GM21515 (cell line): ENCODE measurements at regions not wholly inside any gene's neighbourhood (a gene's known extent, or its start where the extent isn't known, plus 50 kb on each side); places are given as distances from the start of the nearest gene placed in this dataset.
A peak's percentile ranks its signal among the peaks of the same experiment; 100 is the strongest.

Experiments used
- ATAC-seq: cut with Tn5 transposase; IDR thresholded peaks from one replicate; pipeline ENCODE4 v1.9.1; 2021; ENCODE audit not compliant: unreplicated experiment

DNA sequence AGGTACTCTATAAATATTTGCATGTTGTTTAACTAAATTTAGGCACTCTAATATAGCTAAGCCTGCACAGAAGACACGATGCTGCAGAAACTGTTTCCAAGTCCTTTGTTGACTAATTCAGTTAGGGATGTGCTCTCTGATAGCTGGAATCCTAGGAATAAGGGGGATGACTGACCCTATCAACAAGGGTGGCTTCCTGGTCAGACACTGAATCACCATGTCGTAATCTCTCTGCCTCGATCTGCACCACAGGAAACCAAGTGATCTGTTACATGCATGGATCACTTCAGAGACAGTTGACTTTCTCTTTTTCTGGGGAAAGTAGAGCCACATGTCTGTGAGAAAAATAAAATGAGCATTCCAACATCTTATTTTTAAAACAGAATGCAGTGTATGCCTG, 169.1 kb downstream of the GUCY2F start:
- ATAC-seq = no peak

DNA sequence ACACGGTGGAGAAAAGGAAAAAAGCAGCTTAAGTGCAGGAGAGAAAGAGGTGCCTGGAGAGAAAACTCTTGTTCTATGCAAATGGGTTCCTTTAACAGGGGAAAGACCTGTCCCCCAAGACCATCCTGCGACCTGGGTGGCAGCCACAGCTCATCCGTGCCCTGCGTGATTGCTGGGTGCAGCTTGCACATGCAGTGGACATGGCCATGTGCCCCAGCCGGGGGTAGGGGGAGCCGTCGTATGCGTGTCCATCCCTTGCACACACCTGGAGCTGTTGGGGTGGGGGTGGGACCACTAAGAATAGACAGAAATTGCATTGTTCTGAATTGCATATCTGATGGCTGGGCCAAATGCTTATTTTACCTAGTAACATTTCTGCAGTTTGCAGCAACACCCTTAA, 171.9 kb downstream of the GUCY2F start:
- ATAC-seq = no peak

DNA sequence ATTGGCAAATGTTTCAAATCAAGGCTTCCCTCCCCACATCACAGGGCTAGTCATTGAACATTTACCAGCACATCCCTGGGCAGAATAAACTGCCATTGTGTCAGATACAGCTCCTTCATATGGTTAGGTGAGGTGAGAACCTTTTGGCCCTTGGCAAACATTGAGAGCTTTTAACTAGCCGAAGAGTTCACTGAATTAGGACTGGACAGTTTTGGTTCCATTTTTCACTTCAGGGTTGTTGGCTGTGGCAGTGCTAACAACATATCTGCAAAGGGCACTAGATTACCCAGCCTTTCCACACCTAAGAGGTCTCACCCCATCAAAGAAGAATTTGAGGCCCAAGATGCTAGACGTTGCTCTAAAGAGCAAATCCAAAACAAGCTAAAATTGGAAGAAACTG, 180.7 kb downstream of the GUCY2F start:
- no peak for ATAC-seq

DNA sequence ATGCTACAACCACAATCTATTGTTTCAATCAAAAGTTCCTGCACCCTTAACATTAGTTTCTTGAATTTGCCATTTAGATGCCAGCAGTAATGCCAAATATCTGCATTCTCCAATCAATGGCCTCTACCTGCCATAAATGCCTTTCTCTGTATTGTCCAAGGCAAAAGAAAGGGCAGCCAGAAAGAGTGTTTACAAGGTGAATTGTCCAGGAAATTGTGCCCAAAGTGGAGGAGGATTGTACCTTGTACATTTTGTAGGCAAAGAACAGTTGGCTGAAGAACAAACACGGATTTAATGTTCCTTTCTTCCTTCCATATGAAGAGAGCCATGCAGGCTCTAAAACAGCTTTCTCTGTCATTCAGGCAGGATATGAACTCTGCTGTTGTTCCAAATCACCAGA, 181.5 kb downstream of the GUCY2F start:
- ATAC-seq = no peak

DNA sequence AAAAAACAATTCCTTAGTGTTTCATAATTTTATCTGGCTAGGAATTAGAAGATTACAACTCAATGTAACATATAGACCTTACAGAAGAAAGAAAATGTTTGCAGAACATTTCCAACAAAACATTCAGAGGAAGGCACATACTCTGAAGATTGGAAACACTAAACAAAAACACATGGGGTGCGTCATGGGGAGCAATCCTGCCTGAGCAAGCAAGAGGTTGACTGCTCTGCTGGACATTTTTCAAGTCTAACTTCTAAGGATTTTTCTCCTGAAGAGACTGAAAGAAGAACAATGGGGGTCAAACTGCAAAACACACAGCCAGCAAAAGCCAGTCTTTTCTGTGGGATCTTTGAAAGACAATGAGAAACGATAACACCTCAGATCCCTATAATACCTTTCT, 182.8 kb downstream of the GUCY2F start:
- ATAC-seq = no peak

DNA sequence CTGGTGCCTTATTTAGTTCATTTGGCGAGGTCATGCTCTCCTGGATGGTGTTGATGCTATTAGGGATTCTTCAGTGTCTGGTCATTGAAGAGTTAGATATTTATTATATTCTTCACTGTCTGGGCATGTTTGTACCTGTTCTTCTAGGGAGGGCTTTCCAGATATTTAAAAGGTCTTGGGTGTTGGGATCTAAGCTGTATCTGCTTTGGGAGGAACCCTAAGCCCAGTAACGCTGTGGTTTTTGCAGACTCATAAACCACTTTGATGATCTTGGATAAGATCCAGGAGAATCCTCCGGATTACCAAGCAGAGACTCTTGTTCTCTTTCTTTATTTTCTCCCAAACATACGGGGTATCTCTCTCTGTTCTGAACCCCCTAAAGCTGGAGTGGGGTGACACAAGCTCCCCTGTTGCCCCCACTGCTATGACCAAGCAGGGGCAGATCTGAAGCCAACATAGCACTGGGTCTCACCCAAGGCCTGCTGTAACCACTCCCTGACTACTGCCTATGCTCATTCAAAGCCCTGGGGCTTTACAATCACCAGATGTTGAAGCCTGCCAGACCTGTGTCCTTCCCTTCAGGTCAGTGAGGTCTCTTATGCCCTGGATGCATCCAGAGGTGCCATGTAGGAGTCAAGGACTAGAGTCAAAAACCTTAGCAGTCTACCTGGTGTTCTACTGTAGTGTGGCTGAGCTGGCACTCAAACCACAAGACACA, 187.6 kb downstream of the GUCY2F start:
- no peak for ATAC-seq

DNA sequence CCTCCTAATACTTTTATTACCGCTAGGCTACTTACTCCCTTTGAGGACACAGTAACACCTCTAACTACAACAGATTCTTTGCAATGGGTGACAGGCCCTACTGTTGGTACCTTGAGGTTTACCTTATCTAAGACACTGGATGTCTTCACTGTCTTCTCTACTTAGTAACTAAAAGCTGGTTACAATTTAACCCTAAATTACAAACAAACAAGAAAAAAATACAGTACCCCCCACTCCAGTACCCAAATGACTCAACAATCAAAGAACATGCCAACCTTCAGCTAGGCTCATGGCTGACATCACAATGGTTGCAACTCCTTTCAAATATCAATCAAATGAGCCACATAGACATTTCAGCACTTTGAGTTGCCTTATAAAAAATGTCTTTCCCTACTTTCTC, 198.0 kb downstream of the GUCY2F start:
- no peak for ATAC-seq

DNA sequence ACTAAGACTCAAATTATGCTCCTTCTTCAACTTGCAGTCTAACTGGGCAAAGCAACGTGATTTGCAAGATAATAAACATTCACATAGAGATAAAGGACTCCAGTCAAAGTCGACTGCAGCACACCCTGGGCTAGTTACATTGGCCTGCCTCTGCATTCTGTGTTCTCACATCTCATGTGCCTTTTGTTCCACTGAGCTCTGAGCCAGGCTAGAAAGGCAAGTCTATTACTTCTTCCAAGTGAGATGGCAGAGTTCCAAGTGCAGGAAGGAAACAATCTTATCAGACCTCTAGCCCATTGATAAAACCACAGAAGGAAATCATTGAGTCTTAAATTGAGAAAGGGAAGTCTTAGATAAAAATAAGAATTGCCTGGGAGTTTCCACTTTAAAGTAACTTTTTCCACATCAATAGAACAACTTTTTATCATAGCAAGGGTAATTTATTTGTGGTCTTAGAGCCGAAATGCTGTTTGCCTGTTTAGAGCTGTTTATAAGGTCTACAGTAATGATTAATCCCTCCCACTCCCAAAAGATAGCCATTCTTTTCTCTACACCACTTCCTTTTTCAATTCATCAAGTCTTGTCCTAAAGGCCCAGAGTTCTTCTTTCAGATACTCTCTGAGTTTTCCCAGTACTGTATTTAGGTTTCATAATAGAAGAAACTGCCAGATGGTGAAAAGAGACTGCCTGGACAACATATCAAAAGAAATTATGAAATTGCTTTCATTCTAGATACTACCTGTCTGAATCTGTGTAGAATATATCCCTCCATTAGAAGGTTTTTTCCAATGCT, 200.2 kb downstream of the GUCY2F start:
- ATAC-seq = peak; percentile 89

DNA sequence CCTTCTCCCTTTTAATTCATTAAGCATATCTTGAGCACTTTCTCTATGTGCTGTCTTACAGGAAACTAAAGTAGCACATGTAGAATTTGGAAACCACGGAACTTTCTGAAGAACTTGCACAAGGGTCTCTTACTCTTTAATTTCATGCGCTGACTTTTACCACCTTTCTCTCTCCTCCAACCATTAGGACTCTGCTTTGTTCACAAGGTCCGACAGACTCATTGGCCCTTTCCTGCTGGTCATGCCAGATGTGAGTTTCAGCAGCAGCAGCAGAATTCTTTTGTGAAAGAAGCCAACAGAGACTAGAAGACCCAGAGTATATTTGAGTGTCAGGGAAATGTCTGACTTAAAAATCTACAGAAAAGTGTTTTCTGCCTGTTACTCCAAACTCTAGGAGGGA, 207.1 kb downstream of the GUCY2F start:
- ATAC-seq = no peak

DNA sequence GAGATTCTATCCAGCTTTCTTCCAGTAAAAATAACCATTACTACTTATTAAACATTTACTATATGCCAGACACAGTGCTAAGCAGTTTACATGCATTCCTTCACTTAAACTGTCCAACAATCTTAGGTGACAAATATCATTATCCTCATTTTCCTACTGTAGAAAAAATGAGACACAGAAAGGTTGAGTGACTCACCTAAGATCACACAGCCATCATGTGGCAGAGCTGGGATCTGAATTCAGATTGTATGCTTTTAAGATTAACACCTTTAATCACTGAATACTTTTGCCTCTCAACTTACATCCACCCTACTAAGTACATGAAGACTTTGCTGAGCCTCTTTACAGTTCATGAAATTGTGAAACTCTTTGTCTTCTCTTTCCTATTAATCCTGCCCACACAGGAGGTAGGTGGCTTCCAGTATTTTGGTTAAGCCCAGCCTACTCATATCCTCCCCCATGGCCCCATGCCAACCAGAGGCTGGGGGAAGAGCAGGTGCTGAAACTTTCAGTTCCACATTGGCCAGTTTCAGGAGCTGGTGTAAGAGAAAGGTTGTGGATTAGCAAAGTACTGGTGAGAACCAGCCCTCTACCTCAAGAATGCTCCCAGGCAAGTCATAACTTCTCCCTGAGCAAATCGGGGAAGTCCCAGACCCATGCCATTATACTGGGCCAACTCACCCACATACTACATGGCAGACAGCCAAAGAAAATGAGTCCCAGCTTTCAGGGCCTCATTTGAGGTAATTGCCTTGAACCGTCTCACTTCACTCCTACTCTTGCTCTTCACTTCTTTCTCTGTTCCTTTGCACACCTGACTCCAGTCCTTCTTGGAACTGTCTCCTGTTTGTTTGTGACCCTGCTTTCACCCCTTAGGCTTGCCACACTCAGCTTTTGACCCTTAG, 211.1 kb downstream of the GUCY2F start:
- peak; percentile 96 for ATAC-seq

DNA sequence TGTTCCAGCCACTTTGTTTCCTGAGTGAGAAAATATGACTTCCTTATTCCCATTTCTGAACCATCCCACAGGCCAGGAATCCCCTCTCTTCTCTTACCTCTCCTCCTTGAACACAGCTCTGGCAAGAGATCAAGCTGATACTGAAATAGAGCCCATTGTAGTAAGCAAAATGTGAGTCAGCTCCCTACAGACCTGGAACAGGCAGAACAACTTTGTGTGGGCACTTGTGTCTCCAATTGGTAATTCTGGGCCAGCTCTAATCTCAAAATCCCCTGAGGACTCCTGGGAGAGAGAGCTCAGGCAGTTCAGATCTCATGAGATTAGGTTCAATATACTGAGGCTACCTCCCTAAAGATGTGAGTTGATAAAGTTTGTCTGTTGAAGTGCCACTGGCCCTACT, 213.5 kb downstream of the GUCY2F start:
- ATAC-seq = no peak

DNA sequence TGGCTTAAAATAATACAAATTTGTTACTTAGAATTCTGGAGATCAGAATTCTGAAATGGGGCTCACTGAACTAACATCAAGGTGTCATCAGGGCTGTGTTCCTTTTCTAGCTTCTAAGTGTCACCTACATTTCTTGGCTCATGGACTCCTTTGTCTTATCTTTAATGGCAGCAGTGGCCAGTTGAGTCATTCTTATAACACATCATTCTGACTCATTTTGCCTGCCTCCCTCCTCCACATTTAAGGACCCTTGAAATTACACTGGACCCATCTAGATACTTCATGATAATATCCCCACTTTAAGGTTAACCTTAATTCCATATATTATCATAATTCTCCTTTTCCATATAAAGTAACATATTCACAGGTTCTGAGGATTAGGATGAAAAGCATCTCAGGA, 215.9 kb downstream of the GUCY2F start:
- no peak for ATAC-seq

DNA sequence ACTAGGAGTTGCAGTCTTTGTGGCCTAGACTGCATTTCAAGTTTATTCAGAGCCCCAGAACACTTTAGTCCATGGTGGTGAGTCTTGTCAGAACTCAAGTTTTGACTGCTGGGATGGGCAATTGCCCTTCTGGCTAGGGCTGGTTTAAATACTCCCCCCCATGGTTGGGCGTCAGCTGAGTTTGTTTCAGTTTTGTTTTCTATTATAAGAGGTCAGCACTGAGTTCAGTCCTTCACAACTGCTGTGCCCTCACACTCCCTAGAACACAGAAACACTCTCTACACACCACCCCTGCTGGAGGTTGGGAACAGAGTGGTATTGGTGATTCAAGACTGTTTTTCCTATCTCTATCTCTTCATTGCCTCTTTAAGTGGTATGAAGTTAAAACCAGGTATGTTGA, 217.0 kb downstream of the GUCY2F start:
- no peak for ATAC-seq

DNA sequence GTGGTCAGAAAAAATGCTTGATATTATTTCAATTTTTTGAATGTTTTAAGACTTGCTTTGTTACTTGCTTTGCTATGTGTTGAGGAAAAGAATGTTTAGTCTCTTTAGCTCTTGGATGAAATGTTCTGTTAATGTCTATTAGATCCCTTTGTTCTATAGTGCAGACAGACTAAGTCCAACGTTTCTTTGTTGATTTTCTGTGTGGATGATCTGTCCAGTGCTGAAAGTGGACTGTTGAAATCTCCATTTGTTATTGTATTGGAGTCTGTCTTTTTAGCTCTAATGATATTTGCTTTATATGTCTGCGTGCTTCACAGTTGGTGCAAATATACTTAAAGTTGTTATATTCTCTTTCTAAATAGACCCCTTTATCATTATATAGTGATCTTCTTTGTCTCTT, 220.6 kb downstream of the GUCY2F start:
- no peak for ATAC-seq

DNA sequence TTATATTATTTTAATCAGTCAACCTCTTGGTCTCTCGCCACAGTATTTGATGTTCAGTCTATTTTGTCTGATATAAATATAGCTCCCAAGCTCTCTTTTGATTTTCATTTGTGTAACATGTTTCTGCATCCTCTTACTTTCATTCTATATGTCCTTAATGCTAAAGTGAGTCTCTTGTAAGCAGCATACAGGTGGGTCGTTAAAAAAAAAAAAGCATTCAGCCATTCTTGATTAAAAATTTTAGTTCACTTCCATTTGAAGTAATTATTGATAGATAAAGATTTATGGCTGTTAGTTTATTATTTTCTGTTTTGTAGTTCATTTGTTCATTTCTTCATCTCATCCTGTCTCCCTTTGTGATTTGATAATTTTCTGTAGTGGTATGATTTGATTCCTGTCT, 229.1 kb downstream of the GUCY2F start:
- ATAC-seq = no peak

DNA sequence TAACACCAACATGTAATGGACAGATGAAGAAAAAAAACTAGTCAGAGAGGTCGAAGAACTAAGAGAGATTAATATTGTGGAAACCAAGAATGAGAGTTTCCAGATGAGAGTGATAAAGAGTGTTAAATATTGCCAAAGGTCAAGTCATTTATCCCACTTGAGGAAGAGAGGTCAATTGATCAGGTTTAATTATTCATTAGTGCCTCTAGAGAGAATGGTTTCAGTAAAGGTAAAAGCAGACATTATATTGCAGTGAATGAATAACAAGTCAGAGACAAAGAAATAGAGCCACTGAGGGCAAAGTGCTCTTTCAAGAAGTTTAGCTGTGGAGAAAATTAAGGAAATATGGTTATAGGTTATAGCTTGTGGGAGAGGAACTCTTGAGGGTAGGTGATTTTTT, 263.1 kb downstream of the GUCY2F start:
- no peak for ATAC-seq

DNA sequence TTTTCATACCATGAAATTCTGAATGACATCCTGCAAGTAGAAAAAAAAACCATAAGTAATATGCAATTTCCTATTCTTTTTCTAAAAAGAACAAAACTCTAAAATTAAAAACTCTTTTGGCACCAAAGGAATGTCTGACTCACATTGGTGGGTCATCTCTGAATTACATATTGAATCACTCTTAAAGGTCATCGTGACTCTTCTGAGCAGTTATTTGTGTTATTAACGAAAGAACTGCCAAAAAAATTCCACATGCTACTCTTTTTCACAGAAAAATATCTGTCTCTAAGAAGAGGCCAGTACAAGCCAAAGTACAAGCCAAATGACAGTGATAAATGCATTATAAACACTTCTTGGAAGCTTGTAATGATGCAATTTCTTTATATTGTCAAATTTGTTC, 282.2 kb downstream of the GUCY2F start:
- no peak for ATAC-seq

DNA sequence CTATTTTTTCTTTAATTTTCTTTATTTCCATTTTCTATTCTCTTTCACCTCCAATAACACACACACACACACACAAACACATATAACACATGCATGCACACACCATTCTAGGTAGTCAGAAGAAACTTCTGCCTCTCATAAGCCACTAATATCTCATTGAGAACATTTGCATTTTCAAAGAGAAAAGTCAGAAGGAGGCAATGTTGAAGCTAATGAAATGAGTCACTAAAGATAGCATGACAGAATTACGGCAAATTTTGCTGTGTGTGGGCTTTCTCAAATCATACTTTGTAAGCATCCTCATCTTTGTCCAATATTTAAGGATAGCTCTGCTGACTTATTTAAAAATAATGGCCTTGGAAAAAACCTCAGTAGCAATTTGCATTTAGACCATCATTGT, 291.3 kb downstream of the GUCY2F start:
- ATAC-seq = peak; percentile 53

DNA sequence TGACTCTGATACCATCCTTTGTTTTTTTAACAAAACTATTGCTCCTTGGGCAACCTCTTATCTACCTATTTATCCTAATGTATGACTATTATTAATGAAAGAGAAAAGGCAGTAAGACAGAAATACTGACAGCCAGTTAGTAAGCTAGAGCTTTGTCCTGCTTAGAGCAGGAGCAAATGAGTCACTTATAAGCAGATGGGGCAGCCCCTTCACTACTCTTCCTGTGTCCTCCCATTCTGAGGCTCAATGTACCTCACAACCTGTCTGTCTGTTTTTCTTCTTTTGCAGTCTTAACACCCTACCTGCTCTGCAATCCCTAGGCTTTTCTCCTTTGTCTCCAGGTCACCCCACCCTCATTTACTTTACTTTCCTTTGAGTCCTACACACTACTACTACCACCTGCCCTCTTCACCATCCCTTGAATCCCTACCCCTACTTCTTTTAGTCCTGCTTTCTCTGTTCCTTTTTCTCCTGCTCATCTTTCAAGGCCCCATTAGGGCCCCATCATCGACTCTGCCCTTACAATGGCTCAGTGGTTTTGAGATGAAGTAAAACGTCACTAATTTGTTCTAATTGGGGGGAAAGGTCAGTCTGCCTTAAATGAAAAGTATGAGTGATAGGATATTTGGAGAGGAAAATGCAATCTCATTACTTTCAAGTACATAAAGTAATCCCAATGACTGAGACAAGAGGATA, 294.3 kb downstream of the GUCY2F start:
- ATAC-seq = peak; percentile 74

DNA sequence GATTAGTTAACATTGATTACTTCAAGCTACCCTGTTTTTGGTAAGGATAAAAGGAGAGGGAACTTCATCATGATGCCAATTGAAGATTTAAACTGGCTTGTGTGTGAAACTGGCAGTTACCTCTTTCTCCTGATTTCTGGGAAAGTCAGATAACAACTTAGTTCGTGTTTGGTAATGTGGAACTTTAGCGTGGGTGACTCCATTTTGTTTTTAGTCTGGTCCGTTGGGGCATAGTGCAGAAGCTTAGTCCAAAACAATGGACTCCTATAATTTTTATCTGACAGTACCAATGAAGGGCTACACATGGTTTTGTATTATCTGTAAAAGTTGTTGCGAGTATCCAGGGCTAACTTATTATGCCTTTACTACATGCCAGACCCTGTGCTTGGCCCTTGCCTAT, 294.9 kb downstream of the GUCY2F start:
- ATAC-seq = no peak

DNA sequence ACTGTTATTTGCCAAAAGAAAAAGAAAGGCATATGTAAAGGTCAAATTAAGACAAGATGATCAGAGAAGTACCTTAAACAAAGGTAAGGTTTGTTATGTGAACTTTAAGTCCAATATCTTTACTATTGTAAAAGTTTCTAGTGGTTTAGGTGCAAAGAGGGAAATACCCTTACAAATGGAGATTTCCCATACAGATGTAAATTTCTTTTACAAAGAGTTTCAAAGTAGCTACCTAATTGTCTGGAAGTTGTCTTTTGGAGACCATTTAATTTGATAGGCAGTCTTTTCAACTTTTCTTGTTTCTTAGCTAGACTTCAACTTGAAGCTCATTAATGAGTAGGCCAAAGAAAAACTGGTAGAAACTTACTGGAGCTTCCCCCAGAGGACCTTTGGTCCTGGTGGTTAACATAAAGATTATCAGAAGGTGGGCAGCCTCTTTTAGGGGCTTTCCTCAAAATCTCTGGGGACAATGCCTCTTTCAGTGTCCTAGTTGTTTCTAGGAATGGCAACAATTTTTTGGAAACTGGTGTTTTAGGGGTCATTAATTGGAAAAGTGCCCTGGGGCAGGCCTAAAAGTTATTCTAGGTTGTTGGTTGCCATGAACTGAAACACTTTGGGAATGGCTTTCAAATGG, 297.3 kb downstream of the GUCY2F start:
- ATAC-seq = no peak
